ENCODE measurements at regions not wholly inside any gene's neighbourhood (a gene's known extent, or its start where the extent isn't known, plus 50 kb on each side); places are given as distances from the start of the nearest gene placed in this dataset.

DNA sequence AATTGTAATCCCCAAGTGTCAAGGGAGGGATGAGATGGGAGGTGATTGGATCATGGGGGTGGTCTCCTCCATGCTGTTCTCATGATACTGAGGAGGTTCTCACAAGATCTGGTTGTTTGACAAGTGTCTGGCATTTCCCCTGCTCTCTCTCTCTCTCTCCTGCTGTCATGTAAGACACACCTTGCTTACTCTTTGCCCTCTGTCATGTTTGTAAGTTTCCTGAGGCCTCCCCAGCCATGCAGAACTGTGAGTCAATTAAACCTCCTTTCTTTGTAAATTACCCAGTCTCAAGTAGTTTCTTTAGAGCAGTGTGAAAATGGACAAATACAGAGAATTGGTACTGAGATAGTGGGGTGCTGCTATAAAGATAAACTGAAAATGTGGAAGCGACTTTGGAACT lies 207.9 kb downstream of the HINT1 start:
- no peak overlapping the region for H4K8ac ChIP-seq (ENCODE audit: low read depth, low read length)
- H2BK5ac ChIP-seq (ENCODE audit: low read length) = no peak overlapping the region
- H4K91ac ChIP-seq (ENCODE audit: low read depth, low read length, poor library complexity) = no peak overlapping the region
- no peak overlapping the region for H3K18ac ChIP-seq (ENCODE audit: low read length)
- no peak for DNase-seq (ENCODE audit: low spot score)
- H3K4ac ChIP-seq (ENCODE audit: low read length) = no peak overlapping the region
- no peaks in the 10 kb centered on the region for H3K79me1 ChIP-seq (ENCODE audit: low read depth, low read length)
- H3K14ac ChIP-seq (ENCODE audit: low read length) = no peak overlapping the region
- H3K4me1 ChIP-seq (ENCODE audit: control insufficient read depth in 2 of 2, insufficient read depth in 1 of 2, low read depth in 1 of 2, low read length in 2 of 2) = no peaks in the 10 kb centered on the region
- no peaks in the 10 kb centered on the region for H3K9me3 ChIP-seq (replicated peaks in 1 of 2; ENCODE audit: control insufficient read depth in 2 of 2, insufficient read depth in 1 of 2, low read depth in 1 of 2, low read length in 2 of 2)
- H2BK15ac ChIP-seq (ENCODE audit: low read length) = no peak overlapping the region
- H3K4me2 ChIP-seq (ENCODE audit: insufficient read depth, low read length, poor library complexity, severe bottlenecking) = no peak overlapping the region
- H2BK120ac ChIP-seq (ENCODE audit: low read depth, low read length) = no peak overlapping the region
- H3K27ac ChIP-seq (replicated peaks; ENCODE audit: low read length) = no peak overlapping the region
- no peak overlapping the region for H2BK12ac ChIP-seq (ENCODE audit: low read length)
- no peak overlapping the region for H2AK5ac ChIP-seq (ENCODE audit: low read depth, low read length)
- no peak overlapping the region for H2AFZ ChIP-seq (ENCODE audit: low read length)
- no peak overlapping the region for H3K4me3 ChIP-seq (ENCODE audit: low read length in 2 of 2)
- H3K36me3 ChIP-seq (replicated peaks in 1 of 2; ENCODE audit: control insufficient read depth in 2 of 2, insufficient read depth in 2 of 2, low read length in 2 of 2) = no peaks in the 10 kb centered on the region
- H3K9ac ChIP-seq (ENCODE audit: low read depth, low read length, poor library complexity) = no peak overlapping the region
- WGBS, 2 donors (ENCODE audit: extremely low coverage in 2 of 2, insufficient read length in 2 of 2, insufficient replicate concordance in 1 of 2) = no CpG with 5 or more reads among the region's 1 CpG
- no peaks in the 10 kb centered on the region for H3K27me3 ChIP-seq (ENCODE audit: control insufficient read depth in 3 of 3, insufficient read depth in 3 of 3, low read depth in 1 of 3, low read length in 3 of 3)
- no peak overlapping the region for H3K23ac ChIP-seq (ENCODE audit: low read depth, low read length, poor library complexity)

DNA sequence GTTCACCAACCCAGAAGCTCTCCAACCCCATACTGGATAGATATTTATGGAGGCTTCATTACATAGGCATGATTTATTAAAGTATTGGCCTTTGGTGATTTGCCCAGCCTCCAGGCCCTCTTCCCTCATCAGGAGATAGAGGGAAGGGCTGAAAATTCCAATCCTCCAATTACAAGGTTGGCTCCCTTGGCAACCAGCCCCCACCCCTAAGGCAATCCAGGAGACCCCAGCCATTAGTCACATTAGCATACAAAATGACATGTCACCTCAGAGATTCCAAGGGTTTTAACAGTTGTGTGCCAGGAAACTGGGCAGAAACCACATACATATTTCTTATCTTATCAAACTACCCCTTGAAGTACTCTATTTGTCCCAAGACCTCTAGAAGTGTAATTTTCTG lies 210.0 kb downstream of the HINT1 start:
- H3K4me1 ChIP-seq (ENCODE audit: control insufficient read depth in 2 of 2, insufficient read depth in 1 of 2, low read depth in 1 of 2, low read length in 2 of 2) = no peaks in the 10 kb centered on the region
- no peak overlapping the region for H2BK5ac ChIP-seq (ENCODE audit: low read length)
- no peak overlapping the region for H3K4me2 ChIP-seq (ENCODE audit: insufficient read depth, low read length, poor library complexity, severe bottlenecking)
- no peak overlapping the region for H3K9ac ChIP-seq (ENCODE audit: low read depth, low read length, poor library complexity)
- H2AK5ac ChIP-seq (ENCODE audit: low read depth, low read length) = no peak overlapping the region
- no peak overlapping the region for H4K91ac ChIP-seq (ENCODE audit: low read depth, low read length, poor library complexity)
- H2BK15ac ChIP-seq (ENCODE audit: low read length) = no peak overlapping the region
- H2AFZ ChIP-seq (ENCODE audit: low read length) = no peak overlapping the region
- no peak overlapping the region for H2BK120ac ChIP-seq (ENCODE audit: low read depth, low read length)
- no peaks in the 10 kb centered on the region for H3K27me3 ChIP-seq (ENCODE audit: control insufficient read depth in 3 of 3, insufficient read depth in 3 of 3, low read depth in 1 of 3, low read length in 3 of 3)
- no peak for DNase-seq (ENCODE audit: low spot score)
- H3K18ac ChIP-seq (ENCODE audit: low read length) = no peak overlapping the region
- no peak overlapping the region for H3K4ac ChIP-seq (ENCODE audit: low read length)
- H3K27ac ChIP-seq (replicated peaks; ENCODE audit: low read length) = no peak overlapping the region
- no peak overlapping the region for H4K8ac ChIP-seq (ENCODE audit: low read depth, low read length)
- H3K36me3 ChIP-seq (replicated peaks in 1 of 2; ENCODE audit: control insufficient read depth in 2 of 2, insufficient read depth in 2 of 2, low read length in 2 of 2) = no peaks in the 10 kb centered on the region
- H3K9me3 ChIP-seq (replicated peaks in 1 of 2; ENCODE audit: control insufficient read depth in 2 of 2, insufficient read depth in 1 of 2, low read depth in 1 of 2, low read length in 2 of 2) = no peaks in the 10 kb centered on the region
- no peak overlapping the region for H3K4me3 ChIP-seq (ENCODE audit: low read length in 2 of 2)
- no peaks in the 10 kb centered on the region for H3K79me1 ChIP-seq (ENCODE audit: low read depth, low read length)
- H2BK12ac ChIP-seq (ENCODE audit: low read length) = no peak overlapping the region
- H3K14ac ChIP-seq (ENCODE audit: low read length) = no peak overlapping the region
- H3K23ac ChIP-seq (ENCODE audit: low read depth, low read length, poor library complexity) = no peak overlapping the region

GRCh38 chr5:130954336-130954735 lies 210.7 kb downstream of the HINT1 start:
- Histone ChIP-seq H3K9me3 (replicated peaks in 1 of 2; ENCODE audit: control insufficient read depth in 2 of 2, insufficient read depth in 1 of 2, low read depth in 1 of 2, low read length in 2 of 2) (no peaks in the 10 kb centered on the region), H3K23ac (ENCODE audit: low read depth, low read length, poor library complexity) (no peak overlapping the region), H2BK15ac (ENCODE audit: low read length) (no peak overlapping the region), H4K8ac (ENCODE audit: low read depth, low read length) (no peak overlapping the region), H2AFZ (ENCODE audit: low read length) (no peak overlapping the region), H4K91ac (ENCODE audit: low read depth, low read length, poor library complexity) (no peak overlapping the region), H2BK12ac (ENCODE audit: low read length) (no peak overlapping the region), H2AK5ac (ENCODE audit: low read depth, low read length) (no peak overlapping the region), H3K18ac (ENCODE audit: low read length) (no peak overlapping the region), H3K9ac (ENCODE audit: low read depth, low read length, poor library complexity) (no peak overlapping the region), H3K4me3 (ENCODE audit: low read length in 2 of 2) (no peak overlapping the region), H3K79me1 (ENCODE audit: low read depth, low read length) (no peaks in the 10 kb centered on the region), H3K36me3 (replicated peaks in 1 of 2; ENCODE audit: control insufficient read depth in 2 of 2, insufficient read depth in 2 of 2, low read length in 2 of 2) (no peaks in the 10 kb centered on the region), H3K14ac (ENCODE audit: low read length) (no peak overlapping the region), H3K27me3 (ENCODE audit: control insufficient read depth in 3 of 3, insufficient read depth in 3 of 3, low read depth in 1 of 3, low read length in 3 of 3) (no peaks in the 10 kb centered on the region), H3K4ac (ENCODE audit: low read length) (no peak overlapping the region), H3K4me2 (ENCODE audit: insufficient read depth, low read length, poor library complexity, severe bottlenecking) (no peak overlapping the region), H3K27ac (replicated peaks; ENCODE audit: low read length) (no peak overlapping the region), H2BK5ac (ENCODE audit: low read length) (no peak overlapping the region), H3K4me1 (ENCODE audit: control insufficient read depth in 2 of 2, insufficient read depth in 1 of 2, low read depth in 1 of 2, low read length in 2 of 2) (no peaks in the 10 kb centered on the region), H2BK120ac (ENCODE audit: low read depth, low read length) (no peak overlapping the region)
- no CpG with 5 or more reads among the region's 1 CpG for WGBS, 2 donors (ENCODE audit: extremely low coverage in 2 of 2, insufficient read length in 2 of 2, insufficient replicate concordance in 1 of 2)
- no peak for DNase-seq (ENCODE audit: low spot score)

DNA sequence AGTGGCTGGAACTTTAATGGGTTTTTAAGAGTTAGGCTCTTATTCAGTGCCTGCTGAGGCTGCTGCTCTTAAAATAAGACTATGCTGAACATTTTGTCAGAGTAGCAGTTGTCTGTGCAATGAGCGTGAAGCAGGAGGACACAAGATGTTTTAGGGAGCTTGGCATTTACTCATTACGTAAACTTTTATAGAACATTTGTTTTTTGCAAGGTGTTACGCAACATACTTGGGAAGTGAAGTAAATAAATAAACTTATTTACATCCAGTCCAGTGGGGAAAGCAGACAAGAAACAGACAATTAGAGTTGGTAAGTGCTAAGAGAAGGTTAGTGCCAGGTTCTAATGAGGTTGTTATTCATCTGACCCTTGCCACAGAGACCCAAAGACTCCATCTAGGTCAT lies 226.0 kb downstream of the HINT1 start:
- Histone ChIP-seq H2BK15ac (ENCODE audit: low read length) (no peak overlapping the region), H2BK12ac (ENCODE audit: low read length) (no peak overlapping the region), H3K27ac (replicated peaks; ENCODE audit: low read length) (no peak overlapping the region), H3K4me2 (ENCODE audit: insufficient read depth, low read length, poor library complexity, severe bottlenecking) (no peak overlapping the region), H3K18ac (ENCODE audit: low read length) (no peak overlapping the region), H3K9ac (ENCODE audit: low read depth, low read length, poor library complexity) (no peak overlapping the region), H4K8ac (ENCODE audit: low read depth, low read length) (no peak overlapping the region), H2AK5ac (ENCODE audit: low read depth, low read length) (no peak overlapping the region), H3K9me3 (replicated peaks in 1 of 2; ENCODE audit: control insufficient read depth in 2 of 2, insufficient read depth in 1 of 2, low read depth in 1 of 2, low read length in 2 of 2) (no peaks in the 10 kb centered on the region), H4K91ac (ENCODE audit: low read depth, low read length, poor library complexity) (no peak overlapping the region), H2AFZ (ENCODE audit: low read length) (no peak overlapping the region), H3K14ac (ENCODE audit: low read length) (no peak overlapping the region), H3K4me3 (ENCODE audit: low read length in 2 of 2) (no peak overlapping the region), H2BK5ac (ENCODE audit: low read length) (no peak overlapping the region), H3K36me3 (replicated peaks in 1 of 2; ENCODE audit: control insufficient read depth in 2 of 2, insufficient read depth in 2 of 2, low read length in 2 of 2) (no peaks in the 10 kb centered on the region), H3K27me3 (ENCODE audit: control insufficient read depth in 3 of 3, insufficient read depth in 3 of 3, low read depth in 1 of 3, low read length in 3 of 3) (no peaks in the 10 kb centered on the region), H2BK120ac (ENCODE audit: low read depth, low read length) (no peak overlapping the region), H3K23ac (ENCODE audit: low read depth, low read length, poor library complexity) (no peak overlapping the region), H3K79me1 (ENCODE audit: low read depth, low read length) (no peaks in the 10 kb centered on the region), H3K4ac (ENCODE audit: low read length) (no peak overlapping the region), H3K4me1 (ENCODE audit: control insufficient read depth in 2 of 2, insufficient read depth in 1 of 2, low read depth in 1 of 2, low read length in 2 of 2) (peaks cover 0 to 2% of the 10 kb centered on the region in 2 donors)
- no CpG with 5 or more reads among the region's 3 CpGs for WGBS, 2 donors (ENCODE audit: extremely low coverage in 2 of 2, insufficient read length in 2 of 2, insufficient replicate concordance in 1 of 2)
- no peak for DNase-seq (ENCODE audit: low spot score)

Measured in neuronal stem cell (in vitro differentiated cells).